ENCODE measurements at regions not wholly inside any gene's neighbourhood (a gene's known extent, or its start where the extent isn't known, plus 50 kb on each side); places are given as distances from the start of the nearest gene placed in this dataset.

- Histone ChIP-seq H3K23ac (ENCODE audit: low read depth, low read length) (no peak overlapping the region), H3K27me3 (ENCODE audit: control insufficient read depth, insufficient read depth, low read length) (peaks cover 5% of the 10 kb centered on the region), H3K4ac (ENCODE audit: low read depth, low read length) (no peak overlapping the region), H3K9me3 (ENCODE audit: control insufficient read depth, insufficient read depth, low read length) (no peaks in the 10 kb centered on the region), H3K27ac (ENCODE audit: insufficient read depth, low read length) (no peak overlapping the region), H4K91ac (ENCODE audit: insufficient read depth, low read depth, low read length) (no peak overlapping the region), H2AK5ac (ENCODE audit: low read depth, low read length) (no peak overlapping the region), H3K14ac (replicated peaks; ENCODE audit: low read depth, low read length) (no peak overlapping the region), H3K4me2 (ENCODE audit: low read depth, low read length) (no peak overlapping the region), H2AFZ (replicated peaks; ENCODE audit: low read length, poor library complexity) (no peak overlapping the region), H3K4me1 (ENCODE audit: control insufficient read depth, insufficient read depth, low read length) (no peaks in the 10 kb centered on the region), H4K8ac (ENCODE audit: low read depth in 2 of 2, low read length in 2 of 2) (no peak overlapping the region), H3K79me1 (ENCODE audit: low read depth in 1 of 2, low read length in 2 of 2) (no peaks in the 10 kb centered on the region), H3K56ac (ENCODE audit: extremely low read depth, insufficient read depth, low read length) (no peak overlapping the region), H3K4me3 (ENCODE audit: insufficient read depth, low read depth, low read length) (no peak overlapping the region), H3K9ac (ENCODE audit: low read depth, low read length) (no peak overlapping the region), H2BK5ac (ENCODE audit: low read depth, low read length, poor library complexity, severe bottlenecking) (no peak overlapping the region), H4K20me1 (ENCODE audit: insufficient read depth, low read length) (no peaks in the 10 kb centered on the region), H3K18ac (ENCODE audit: low read depth, low read length) (no peak overlapping the region), H2BK20ac (ENCODE audit: low read depth, low read length) (no peak overlapping the region), H4K5ac (ENCODE audit: low read depth, low read length) (no peak overlapping the region), H3K36me3 (ENCODE audit: control insufficient read depth, insufficient read depth, low read length) (no peaks in the 10 kb centered on the region), H2BK15ac (ENCODE audit: low read depth, low read length) (no peak overlapping the region), H2BK120ac (ENCODE audit: low read depth, low read length) (no peak overlapping the region), H3K9me1 (ENCODE audit: insufficient read depth, low read length) (no peaks in the 10 kb centered on the region), H2AK9ac (replicated peaks; ENCODE audit: low read depth, low read length, poor library complexity) (no peak overlapping the region)
- in situ Hi-C loops (cut with MboI; ENCODE audit: low sequenced_read_pairs) (no loop called here), dilution Hi-C loops (cut with HindIII; ENCODE audit: low sequenced_read_pairs, unreplicated experiment) (no loop called here), intact Hi-C loops (cut with micrococcal nuclease) (no loop called here)
- no CpG with 5 or more reads among the region's 3 CpGs for WGBS, 2 experiments (ENCODE audit: extremely low coverage in 2 of 2, insufficient read length in 1 of 2)
- no TSS peak for BruUV-seq (replicated peaks)
- POLR2A ChIA-PET (ENCODE audit: unreplicated experiment) = no interaction called here
- ATAC-seq (ENCODE audit: low read depth) (no peak), DNase-seq (no peak)
- CTCF ChIA-PET = no interaction called here
- TF ChIP-seq CHD1 (IDR thresholded peaks at IDR 0.05; ENCODE audit: low read depth, low read length) (no peak), RCOR1 (IDR thresholded peaks at IDR 0.05; ENCODE audit: insufficient replicate concordance, low read length) (no peak), BHLHE40 (IDR thresholded peaks at IDR 0.05; ENCODE audit: low read depth, low read length) (no peak), RAD21 (IDR thresholded peaks at IDR 0.05; ENCODE audit: low read length) (no peak)
- TF ChIP-seq, protein P1, sequence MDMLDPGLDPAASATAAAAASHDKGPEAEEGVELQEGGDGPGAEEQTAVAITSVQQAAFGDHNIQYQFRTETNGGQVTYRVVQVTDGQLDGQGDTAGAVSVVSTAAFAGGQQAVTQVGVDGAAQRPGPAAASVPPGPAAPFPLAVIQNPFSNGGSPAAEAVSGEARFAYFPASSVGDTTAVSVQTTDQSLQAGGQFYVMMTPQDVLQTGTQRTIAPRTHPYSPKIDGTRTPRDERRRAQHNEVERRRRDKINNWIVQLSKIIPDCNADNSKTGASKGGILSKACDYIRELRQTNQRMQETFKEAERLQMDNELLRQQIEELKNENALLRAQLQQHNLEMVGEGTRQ (IDR thresholded peaks at IDR 0.05; ENCODE audit: low read depth, low read length) = 0 out of 2 replicates have a peak, but pooled peaks have one; percentile 25
Measured at GRCh38 chr13:106416645-106417044, 118.8 kb downstream of the EFNB2 start.

Measured in IMR-90 (cell line).